ENCODE measurements at regions not wholly inside any gene's neighbourhood (a gene's known extent, or its start where the extent isn't known, plus 50 kb on each side); places are given as distances from the start of the nearest gene placed in this dataset.
"Not testable (repeated sequence)": the region's sequence is repeated elsewhere in the genome, so short reads cannot be mapped to it uniquely, and the experiment has no call there.

GRCh38 chr20:30585244-30585796 is 672.1 kb upstream of the DEFB115 start:
- ATAC-seq, result peak; percentile 63
- DNase-seq, result peak; percentile 27

- ATAC-seq, DNase-seq: not testable (repeated sequence)
Observed at GRCh38 chr20:30586178-30586577, 671.3 kb upstream of the DEFB115 start.

GRCh38 chr20:30593572-30593971 is 663.9 kb upstream of the DEFB115 start:
- ATAC-seq (no peak), DNase-seq (no peak)

DNA sequence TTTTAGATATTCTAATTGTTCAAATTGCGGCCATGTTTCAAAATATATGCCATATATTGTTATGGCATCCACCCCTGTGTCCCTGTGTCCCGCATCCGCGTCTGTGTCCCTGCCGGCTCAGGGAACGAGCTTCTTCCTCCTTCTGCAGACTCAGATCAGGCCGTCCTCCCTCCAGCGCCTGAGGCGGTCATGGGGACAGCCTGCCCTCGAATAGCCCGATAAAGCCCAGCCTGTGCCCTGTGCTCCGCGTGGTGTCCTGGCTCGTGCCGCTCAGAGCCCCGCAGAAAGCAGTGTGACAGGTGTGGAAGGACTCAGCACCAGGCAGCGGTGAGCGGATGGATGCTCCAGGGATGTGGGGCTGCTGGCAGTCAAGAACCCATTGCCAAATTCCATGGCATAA is 663.4 kb upstream of the DEFB115 start:
- DNase-seq, result no peak
- ATAC-seq, result no peak

DNA sequence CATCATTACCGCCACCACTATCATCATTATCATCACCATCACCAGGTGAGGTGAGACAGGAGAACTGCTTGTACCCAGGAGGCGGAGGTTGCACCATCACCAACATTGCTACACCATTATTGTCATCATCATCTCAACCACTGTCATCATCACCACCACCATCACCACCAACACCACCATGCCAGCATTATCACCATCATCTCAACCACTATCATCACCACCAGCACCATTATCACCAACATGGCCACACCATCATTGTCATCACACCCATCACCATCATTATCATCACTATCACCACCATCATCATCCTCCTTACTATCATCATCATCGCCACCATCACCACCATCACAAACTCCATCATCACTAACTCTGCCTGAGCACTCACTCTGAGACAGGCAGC is 661.8 kb upstream of the DEFB115 start:
- ATAC-seq, result no peak
- no peak for DNase-seq

- not testable (repeated sequence) for ATAC-seq, DNase-seq
Observed at GRCh38 chr20:30597429-30597828, 660.0 kb upstream of the DEFB115 start.

GRCh38 chr20:30598460-30599230 is 658.8 kb upstream of the DEFB115 start:
- no peak for DNase-seq

DNA sequence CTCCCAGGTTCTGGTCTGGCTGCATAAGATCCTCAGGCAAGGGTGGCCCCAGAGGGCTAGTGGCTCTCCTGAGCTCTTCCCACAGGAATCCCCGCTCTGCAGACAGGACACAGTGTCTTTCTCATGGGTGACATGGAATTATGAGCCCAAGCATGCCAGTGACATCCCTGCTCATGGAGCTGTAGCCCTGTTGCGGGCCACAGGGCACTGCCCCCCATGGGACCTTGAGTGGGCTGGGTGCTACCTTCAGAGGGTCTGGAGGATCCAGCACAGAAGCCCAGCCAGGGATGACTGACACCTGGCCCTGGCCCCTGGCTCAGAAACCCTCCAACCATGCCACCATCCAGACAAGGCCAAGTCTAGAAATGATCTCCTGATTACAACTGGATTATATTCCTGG is 657.5 kb upstream of the DEFB115 start:
- ATAC-seq (no peak), DNase-seq (no peak)

More at GRCh38 chr20:30598460-30599230, 658.8 kb upstream of the DEFB115 start:
- no peak for ATAC-seq

DNA sequence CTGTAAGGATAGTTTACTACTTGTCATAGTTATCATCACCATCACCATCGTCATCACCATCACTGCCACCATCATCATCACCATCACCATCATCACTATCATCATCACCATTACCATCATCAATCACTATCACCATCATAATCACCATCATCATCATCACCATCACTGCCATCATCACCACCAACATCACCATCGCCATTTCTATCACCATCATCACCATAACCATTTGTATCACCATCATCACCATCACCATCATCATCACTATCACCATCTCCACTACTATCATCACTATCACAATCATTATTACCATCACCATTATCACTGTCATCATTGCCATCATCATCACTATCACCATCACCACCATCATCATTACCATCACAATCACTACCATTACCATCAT is 655.5 kb upstream of the DEFB115 start:
- DNase-seq (no peak), ATAC-seq (no peak)

GRCh38 chr20:30602424-30602823 is 655.0 kb upstream of the DEFB115 start:
- ATAC-seq (no peak), DNase-seq (no peak)

- ATAC-seq (no peak), DNase-seq (no peak)
Observed at GRCh38 chr20:30606990-30607389, 650.5 kb upstream of the DEFB115 start.

GRCh38 chr20:30610029-30610693 is 647.3 kb upstream of the DEFB115 start:
- ATAC-seq (no peak), DNase-seq (no peak)

GRCh38 chr20:30610751-30611150 is 646.7 kb upstream of the DEFB115 start:
- no peak for ATAC-seq

GRCh38 chr20:30611239-30611984 is 646.1 kb upstream of the DEFB115 start:
- ATAC-seq, result no peak
- DNase-seq, result no peak

More at GRCh38 chr20:30610751-30611150, 646.7 kb upstream of the DEFB115 start:
- DNase-seq, result no peak

GRCh38 chr20:30612344-30612743 is 645.1 kb upstream of the DEFB115 start:
- DNase-seq (no peak), ATAC-seq (no peak)

GRCh38 chr20:30621346-30621745 is 636.1 kb upstream of the DEFB115 start:
- ATAC-seq, DNase-seq: not testable (repeated sequence)

- not testable (repeated sequence) for ATAC-seq, DNase-seq
Observed at GRCh38 chr20:30624310-30624709, 633.2 kb upstream of the DEFB115 start.

- DNase-seq, ATAC-seq: not testable (repeated sequence)
Observed at GRCh38 chr20:30629376-30629775, 628.1 kb upstream of the DEFB115 start.

DNA sequence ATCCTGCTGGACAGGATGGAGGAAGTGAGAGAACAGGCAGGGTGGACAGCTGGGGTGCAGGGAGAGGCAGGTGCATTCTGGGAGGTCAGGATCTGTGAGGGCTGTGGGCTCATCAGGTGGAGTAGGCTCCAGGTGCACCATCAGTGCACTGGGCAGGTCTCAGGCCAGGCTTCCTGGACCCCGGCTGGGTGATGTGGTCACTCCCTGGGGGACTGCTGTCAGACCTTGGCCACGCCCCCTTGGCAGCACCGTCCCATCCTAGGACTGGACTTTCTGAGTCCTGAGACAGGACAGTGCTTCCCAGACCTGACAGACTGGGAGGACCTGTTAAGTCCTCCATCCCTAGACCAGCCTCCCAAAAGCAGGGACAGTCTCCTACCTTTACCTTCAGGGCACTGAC is 626.7 kb upstream of the DEFB115 start:
- ATAC-seq, result no peak
- no peak for DNase-seq

- ATAC-seq, DNase-seq: not testable (repeated sequence)
Observed at GRCh38 chr20:30631261-30631789, 626.1 kb upstream of the DEFB115 start.

- ATAC-seq, DNase-seq: not testable (repeated sequence)
Observed at GRCh38 chr20:30632773-30633172, 624.7 kb upstream of the DEFB115 start.

DNA sequence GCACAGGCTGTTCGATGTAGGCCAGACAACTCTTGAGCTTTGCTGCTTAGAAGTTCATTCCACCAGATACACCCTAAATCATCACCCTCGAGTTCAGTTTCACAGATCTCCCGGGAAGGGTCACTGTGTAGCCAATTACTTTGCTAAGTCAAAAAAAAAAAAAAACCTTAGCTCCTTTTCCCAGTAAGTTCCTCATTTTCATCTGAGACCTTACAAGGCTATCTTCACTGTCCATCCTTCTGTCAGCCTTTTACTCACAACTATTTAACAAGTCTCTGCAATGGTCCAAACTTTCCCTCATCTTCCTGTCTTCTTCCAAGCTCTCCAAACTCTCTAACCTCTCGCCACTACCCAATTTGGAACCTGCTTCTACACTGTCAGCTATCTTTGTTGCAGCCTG is 615.9 kb upstream of the DEFB115 start:
- not testable (repeated sequence) for DNase-seq, ATAC-seq

Measured in stimulated activated naive CD8-positive, alpha-beta T cell treated with anti-CD3 and anti-CD28 coated beads, Interleukin-15, Interleukin-2, amounts not matched to agents 100 U/mL and 50 U/mL, for 24 hours (primary cell).